Left renal cortex interstitium (tissue), 4 donors: ENCODE measurements at regions not wholly inside any gene's neighbourhood (a gene's known extent, or its start where the extent isn't known, plus 50 kb on each side); places are given as distances from the start of the nearest gene placed in this dataset.

ENCODE experiments used
- DNase-seq, 4 donors: peaks; one replicate each; pipeline ENCODE4 v3.0.0-alpha.2; 2013; ENCODE audit warnings: low read depth in 4 of 4, low spot score in 2 of 4, missing footprints in 1 of 4

- DNase-seq, result no peak
These were observed 496.2 kb downstream of the INSC start for GRCh38 chr11:15610881-15611280.

DNA sequence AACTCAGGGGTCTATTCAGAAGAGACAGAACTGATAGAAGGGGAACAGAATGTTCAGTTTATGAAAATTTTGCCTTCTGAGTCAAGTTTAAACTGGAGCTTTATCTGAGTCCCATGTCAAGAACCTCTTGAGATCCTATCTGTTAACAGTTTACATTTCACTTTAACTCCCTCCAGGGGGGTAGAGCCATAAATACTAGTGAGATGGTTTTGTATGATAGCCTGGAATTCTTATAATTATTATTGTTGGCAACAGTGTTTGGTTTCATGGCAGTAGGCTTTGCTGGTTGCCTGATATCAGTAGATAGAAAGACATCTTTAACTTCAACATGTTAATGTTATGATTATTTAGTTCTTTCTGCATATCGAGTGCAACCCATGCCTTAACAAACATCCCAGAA, 498.5 kb downstream of the INSC start:
- DNase-seq, result no peak

DNA sequence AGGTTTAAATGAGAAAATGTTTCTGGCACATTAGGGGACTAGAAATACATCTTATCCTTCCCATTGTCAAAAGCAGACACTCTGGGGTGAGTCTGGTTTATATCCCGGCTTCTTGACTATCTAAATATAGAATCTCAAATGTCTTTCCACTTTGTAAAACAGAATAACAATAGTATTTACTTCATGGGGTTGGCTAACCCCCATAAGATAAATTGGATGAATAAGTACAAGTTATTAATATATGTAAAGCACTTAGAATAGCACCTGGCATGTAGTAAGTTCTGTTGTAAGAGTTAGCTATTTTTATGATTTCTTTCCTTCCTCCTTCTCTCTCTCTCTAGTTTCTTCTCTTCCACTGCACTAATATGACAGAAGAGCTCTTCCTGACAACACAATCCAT, 499.1 kb downstream of the INSC start:
- no peak for DNase-seq

GRCh38 chr11:15615398-15616096, 500.8 kb downstream of the INSC start:
- DNase-seq, result no peak

GRCh38 chr11:15616130-15617105, 501.7 kb downstream of the INSC start:
- no peak for DNase-seq

DNA sequence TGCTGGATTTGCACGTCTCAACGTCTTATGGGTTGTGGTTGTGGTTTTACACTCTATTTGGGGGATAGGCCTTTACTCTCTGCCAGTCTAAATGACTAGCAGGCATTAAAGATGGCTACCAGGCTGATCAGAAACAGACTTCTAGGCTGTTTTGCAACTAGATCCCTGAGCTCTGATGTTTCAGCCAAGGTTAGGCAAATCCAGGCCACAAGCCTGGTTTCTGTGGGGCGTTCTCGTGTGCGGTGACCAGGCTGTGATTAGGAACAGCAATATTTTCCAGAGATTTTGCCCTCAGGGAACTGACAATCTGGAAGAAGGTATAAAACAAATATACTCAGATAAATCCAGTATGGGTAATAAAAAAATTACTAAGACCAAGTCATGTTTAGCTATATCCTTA, 502.4 kb downstream of the INSC start:
- DNase-seq, result no peak

DNA sequence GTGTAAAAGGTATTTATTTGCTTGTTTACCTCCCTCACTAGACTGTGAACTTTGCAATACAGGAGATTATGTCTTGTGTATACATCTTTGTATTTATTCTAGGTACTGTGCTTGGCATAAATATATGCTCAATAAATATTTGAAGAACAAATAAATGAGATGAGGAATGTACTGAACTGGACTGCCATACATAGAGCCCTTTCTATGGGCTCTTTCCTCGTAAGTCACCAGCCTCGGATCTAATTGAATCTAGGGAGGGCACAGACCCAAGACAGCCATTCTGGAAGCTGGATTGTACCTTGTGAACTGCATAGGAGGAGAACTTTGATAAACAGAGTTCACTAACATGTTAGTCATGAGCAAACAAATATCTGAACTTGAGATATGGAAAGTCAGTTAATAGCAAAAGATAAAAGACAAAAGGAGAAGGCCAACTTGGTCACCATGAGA, 503.9 kb downstream of the INSC start:
- no peak for DNase-seq

DNA sequence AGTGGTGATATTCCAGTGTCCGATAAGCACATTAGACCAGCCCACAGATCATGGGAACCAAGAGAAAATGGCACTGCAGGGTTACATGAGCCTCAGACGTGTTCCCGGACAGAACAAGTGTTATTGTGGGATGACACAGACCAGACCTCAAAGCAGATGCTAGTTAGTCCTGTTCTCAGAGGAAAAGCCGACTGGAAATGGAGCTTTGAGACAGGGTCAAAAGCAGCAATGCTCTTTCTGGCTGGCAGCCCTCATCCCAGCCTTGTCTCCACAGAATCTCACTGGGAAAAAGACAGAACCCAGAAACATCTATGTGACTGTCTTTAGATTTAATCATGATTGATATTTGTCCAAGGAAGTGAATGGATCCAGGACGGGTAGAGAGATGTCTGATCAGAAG, 506.8 kb downstream of the INSC start:
- no peak for DNase-seq

DNA sequence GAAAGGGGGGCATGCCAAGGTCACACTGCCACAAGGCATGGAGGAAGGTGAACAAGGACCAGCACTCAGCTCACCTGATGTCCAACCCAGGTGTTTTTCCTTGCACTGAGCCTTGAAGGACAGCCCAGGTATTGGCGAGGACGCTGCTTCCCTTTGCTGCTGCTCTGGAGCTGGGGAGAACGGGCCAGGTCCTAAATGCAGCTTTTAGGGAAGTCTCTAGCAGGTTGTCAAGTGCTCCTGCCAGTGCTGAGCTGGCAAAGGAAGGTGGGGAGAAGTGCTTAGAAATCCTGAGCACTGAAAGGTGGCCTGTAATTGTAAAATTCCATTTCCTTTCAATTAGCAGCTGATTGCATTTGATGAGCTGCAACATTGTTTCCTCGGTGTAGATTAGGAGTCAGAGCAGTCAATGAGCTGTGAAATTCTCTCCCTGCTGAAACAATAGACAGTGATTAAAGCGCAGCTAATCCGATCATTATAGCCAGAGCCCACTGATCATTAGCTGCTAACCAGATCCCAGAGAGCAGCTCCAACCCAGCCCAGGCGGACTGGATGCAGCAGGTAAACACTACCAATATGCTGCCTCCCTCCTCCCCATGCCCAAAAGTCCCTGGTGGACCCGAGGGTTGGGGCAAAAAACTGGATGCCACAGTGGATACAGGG, 507.6 kb downstream of the INSC start:
- no peak for DNase-seq

- no peak for DNase-seq
These were observed 510.0 kb downstream of the INSC start for GRCh38 chr11:15624701-15625100.

- no peak for DNase-seq
These were observed 511.0 kb downstream of the INSC start for GRCh38 chr11:15625691-15626090.

DNA sequence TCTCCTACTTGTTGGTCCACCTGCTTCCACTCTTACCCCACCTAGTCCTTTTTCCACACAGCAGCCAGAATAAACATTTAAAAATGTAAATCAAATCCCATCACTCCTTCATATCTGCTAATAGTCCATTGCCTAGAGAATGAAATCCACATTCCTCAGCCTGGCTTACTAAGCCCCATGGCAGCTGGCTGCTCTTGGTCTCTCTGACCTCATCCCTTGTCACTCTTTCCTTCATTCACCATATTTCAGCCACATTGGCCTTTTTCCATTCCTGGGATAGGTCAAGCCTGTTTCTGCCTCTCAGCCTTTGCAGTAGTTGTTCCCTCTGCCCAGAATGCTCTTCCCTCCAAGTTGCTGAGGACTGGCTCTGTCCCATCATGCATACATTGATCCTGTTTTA, 512.8 kb downstream of the INSC start:
- no peak for DNase-seq

- no peak for DNase-seq
These were observed 515.1 kb downstream of the INSC start for GRCh38 chr11:15629690-15630321.

- no peak for DNase-seq
These were observed 516.2 kb downstream of the INSC start for GRCh38 chr11:15630896-15631295.

DNA sequence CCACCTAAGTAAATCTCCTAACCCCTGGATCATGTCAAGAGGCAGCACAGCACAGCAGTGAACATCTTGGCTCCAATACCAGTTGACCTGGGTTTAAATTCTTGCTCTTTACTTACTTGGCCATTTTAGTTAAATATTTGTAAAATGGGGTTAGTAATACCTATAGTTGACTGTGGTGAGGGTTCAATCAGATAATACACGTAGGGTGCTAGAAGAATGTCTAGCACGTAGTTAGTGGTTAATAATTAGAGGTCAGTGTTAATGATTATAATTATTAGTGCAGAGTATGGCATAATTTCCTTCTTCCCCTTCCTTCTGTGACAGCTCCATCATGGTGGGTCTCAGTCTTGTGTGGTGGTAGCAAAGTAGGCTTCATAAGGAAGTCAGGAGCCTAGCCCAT, 520.8 kb downstream of the INSC start:
- DNase-seq, result no peak

GRCh38 chr11:15636521-15637089, 521.9 kb downstream of the INSC start:
- DNase-seq, result no peak

- no peak for DNase-seq
These were observed 523.7 kb downstream of the INSC start for GRCh38 chr11:15638386-15638787.

- DNase-seq, result no peak
These were observed 525.6 kb downstream of the INSC start for GRCh38 chr11:15640318-15640717.

DNA sequence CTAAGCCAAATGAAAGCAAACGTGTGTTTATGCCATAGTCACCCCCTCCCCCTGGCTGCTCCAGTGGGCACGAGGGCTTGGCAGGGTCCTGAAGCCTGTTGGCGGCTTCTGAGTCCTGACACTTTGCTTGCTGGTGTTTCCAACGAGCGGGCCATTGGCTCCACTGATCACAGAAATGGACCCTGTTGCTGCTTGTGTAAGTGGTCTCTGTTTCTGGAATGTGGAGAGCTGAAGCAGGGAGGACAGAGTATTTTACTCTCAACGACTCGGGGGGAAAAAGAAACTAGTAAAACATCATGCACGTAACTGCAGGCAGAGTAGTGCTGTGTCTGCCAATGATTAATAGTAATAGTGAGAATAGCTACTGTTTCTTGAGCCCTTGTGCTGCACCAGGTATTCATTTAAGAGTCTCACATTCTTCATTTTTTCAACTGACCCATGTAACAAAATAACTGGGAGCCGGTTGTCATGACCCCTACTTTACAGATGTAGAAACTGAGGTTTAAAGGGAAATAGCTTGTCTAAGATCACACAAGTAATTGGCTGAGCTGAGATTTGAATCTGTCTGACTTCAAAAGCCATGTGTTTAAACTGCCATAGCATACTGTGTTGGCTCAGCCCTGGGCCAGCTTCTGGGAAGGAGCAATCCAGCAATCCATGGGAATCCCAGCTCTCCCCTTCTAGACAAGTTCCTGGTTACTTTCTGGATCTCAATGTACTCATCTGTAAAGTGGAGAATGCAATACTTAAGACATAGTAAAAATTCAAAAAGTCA, 526.7 kb downstream of the INSC start:
- DNase-seq, result peak in 2 of 4 donors; percentile 24 to 36

GRCh38 chr11:15645201-15645600, 530.5 kb downstream of the INSC start:
- DNase-seq, result no peak
